ENCODE measurements at regions not wholly inside any gene's neighbourhood (a gene's known extent, or its start where the extent isn't known, plus 50 kb on each side); places are given as distances from the start of the nearest gene placed in this dataset.
"Not testable (repeated sequence)": the region's sequence is repeated elsewhere in the genome, so short reads cannot be mapped to it uniquely, and the experiment has no call there.

GRCh38 chr16:7938175-7938574 lies 605.5 kb downstream of the RBFOX1 start:
- no peak for DNase-seq

- no peak for DNase-seq
Measured at GRCh38 chr16:7921345-7921744, 588.7 kb downstream of the RBFOX1 start.

GRCh38 chr16:7919782-7920181 lies 587.1 kb downstream of the RBFOX1 start:
- no peak for DNase-seq

DNA sequence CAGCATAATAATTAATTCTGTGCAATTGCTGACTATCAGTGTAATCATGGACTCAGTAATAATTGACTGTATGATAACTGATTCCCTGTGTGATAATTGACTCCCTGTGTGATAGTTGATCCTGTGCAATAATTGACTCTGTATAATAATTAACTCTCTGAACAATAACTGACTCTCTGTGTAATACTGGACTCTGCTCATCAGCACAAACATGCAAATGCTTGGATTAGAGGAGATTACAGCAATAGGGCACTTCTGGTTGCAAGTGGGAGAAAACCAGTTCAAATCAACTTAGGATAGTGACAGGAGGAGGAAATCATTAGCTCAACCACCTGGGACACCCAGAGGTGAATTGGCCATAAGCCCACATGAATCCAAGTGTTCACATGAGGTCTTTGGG lies 582.1 kb downstream of the RBFOX1 start:
- no peak for DNase-seq

- DNase-seq, result no peak
Measured at GRCh38 chr16:7912132-7912531, 579.5 kb downstream of the RBFOX1 start.

- no peak for DNase-seq
Measured at GRCh38 chr16:7910116-7910515, 577.5 kb downstream of the RBFOX1 start.

GRCh38 chr16:7888411-7888810 lies 555.8 kb downstream of the RBFOX1 start:
- DNase-seq, result no peak

DNA sequence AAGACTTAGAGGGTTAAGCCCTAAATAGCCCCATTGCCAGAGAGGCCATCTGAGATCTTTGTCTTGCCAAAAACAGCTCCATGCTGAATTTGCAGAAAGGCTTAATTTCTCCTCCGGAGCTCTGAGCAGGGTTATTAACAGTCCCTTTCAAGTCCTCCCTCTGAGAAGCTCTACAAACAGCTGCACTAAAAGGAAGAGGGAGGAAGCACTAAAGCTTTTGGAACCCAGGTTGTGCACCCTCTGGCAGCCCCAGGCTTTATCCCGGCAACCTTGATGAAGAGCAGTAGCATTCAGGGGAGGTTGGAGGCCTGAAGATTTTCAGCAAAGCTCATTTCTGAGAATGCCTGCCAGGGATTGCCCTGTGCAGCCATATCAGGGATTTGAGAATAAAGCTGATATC lies 554.7 kb downstream of the RBFOX1 start:
- no peak for DNase-seq

GRCh38 chr16:7871979-7872378 lies 539.3 kb downstream of the RBFOX1 start:
- no peak for DNase-seq

DNA sequence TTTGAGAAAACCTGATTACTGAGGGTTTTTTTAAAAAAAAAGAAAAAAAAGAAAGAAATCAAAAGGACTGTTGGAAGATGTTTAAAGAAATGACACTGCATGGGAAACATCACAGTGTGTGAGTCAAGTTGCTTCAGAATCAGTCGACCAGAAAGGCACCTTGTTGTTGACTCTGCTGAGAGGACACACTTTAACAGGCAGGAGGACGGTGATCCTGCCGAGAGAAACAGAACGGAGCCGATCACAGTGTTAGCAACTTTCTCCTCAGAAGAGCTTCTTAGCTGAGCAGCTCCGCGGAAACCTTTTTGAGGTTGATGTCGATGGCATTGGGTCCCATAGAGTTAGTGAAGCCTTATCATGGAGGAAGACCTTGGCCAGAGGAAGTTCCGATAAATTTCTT lies 538.7 kb downstream of the RBFOX1 start:
- DNase-seq, result no peak

DNA sequence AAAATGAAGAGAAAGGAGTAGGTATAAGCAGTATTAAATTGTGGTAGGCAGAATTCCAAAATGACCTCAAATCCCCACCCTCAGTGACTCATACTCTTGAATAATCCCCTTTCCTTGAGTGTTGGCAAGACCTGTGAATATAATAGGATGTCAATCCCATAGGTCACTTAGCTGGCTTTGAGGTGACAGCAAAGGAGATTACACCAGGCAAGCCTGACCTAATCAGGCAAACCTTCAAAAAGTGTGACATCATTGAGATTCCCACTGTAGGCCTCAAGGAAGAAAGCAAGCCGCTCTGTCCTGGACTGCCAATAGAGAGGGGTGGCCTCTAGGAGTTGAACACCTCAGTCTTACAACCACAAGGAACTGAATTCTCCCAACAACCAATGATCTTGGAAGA lies 535.2 kb downstream of the RBFOX1 start:
- DNase-seq, result no peak

DNA sequence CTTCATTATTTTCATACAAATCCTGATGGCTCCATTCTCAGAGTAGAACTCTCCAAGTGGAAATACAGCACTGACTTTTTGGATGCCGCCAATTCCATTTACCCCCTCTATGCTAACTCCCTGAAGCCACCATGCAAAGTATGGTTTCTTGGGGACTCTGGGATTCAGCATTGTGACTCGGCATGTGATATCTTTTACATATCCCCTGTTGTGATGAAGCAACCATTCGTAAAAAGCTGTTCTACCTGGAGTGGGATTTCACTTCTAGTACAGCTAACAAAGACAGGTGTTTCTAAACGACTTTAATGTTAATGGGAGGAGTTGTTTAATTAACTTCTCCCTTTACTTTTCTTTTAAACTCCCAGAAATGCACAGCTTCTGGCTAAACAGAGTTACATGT lies 533.5 kb downstream of the RBFOX1 start:
- DNase-seq, result no peak

DNA sequence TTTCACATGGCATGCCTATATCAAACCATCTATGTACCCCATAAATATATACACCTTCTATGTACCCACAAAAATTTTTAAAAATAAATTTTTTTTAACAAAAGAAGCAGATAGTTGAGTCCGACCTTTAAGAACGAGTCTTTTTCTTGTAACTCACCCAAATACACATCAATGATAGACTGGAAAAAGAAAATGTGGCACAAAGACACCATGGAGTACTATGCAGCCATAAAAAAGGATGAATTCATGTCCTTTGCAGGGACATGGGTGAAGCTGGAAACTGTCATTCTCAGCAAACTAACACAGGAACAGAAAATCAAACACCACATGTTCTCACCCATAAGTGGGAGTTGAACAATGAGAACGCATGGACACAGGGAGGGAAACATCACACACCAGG lies 532.7 kb downstream of the RBFOX1 start:
- DNase-seq, result not testable (repeated sequence)

DNA sequence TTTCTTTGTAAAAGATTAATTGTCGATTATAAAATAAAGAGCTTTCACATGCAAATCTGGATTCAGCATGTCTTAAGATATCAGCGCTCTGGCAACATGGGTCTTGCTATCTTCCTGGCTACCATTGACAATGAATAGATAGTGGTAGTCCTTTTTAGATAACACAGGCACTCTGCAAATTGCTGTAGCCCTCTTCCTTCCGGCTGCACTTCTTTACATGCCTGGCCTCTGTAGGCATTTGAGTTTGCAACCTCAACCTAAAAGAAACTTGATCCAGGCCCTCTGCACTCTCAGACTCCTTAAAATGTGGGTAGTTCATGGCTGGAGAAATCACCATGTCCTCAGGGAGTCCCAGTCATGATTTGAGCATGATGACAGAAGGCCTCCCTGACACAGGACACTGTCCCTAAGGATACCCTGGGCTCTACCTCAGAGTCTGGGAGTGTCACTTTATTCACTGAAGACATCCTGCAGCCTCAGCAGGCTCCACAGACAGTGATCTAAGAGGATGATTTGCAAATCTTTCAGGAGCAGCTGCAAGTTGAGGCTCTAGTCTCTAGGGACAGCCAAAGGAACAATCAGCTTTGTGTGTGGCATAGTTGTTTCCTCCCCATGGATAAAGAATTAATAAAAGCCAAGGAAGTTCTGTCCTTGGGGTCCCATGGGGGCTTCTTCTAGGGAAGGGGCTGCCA lies 529.4 kb downstream of the RBFOX1 start:
- no peak for DNase-seq

- no peak for DNase-seq
Measured at GRCh38 chr16:7853197-7853596, 520.6 kb downstream of the RBFOX1 start.

DNA sequence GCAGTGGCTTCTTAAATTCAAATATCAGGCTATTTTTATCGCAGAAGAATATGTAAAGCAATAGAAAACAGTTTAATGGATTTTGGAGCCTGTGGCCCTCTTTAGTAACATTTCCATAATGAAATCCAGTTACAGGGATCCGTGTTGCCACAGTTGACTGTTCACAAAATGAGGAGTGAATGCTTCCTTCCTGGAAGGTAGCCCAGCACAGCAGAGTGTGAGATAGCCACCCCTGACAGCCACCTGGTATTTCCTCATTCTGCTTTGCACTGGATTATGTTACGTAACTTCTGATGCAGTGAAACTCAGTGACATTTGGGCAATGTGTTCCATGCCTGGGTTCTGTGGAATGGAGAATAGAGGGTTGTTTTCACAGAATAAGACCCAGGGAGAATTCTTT lies 517.2 kb downstream of the RBFOX1 start:
- DNase-seq, result no peak

GRCh38 chr16:7843261-7843660 lies 510.6 kb downstream of the RBFOX1 start:
- no peak for DNase-seq

DNA sequence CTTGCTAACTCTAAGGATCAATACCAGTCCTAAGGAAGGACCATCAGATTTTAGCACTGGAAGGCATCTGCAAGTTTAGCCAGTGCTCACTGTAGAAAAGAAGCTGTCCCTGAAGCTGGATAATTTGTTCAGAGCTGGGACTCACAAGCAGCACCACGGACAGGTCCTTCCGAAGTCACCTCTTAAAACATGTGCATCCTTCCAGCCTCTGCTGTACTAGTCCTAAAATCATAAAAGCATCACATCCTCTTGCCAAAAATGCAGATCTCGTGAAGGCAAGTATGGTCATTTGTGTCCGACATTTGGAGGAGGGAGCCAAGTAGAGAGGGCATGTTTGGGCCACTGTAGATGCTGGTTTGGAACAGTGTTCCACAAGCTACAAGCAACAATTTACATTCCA lies 506.9 kb downstream of the RBFOX1 start:
- DNase-seq, result no peak

- DNase-seq, result no peak
Measured at GRCh38 chr16:7834771-7835431, 502.3 kb downstream of the RBFOX1 start.

DNA sequence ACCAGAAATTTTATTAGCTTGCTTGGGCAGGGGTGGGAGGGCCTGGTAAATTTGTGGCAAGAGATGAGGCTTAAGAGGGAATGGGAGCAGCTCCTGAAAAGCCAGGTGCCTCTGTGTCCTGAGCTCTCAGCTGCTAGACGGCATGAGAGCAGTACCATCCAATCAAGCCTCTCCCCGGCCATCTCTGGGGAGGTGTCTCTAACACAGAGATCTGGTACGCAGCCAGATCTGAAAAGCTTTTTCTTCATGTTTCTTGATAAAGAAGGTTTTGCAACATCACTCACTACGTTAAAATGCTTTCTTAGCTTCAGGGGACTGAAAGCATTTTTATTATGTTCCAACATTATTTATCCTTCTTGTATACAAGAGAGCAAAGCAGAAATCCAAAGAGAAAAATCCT lies 488.2 kb downstream of the RBFOX1 start:
- DNase-seq, result no peak

- DNase-seq, result no peak
Measured at GRCh38 chr16:7805686-7806396, 473.2 kb downstream of the RBFOX1 start.

GRCh38 chr16:7804635-7805195 lies 472.1 kb downstream of the RBFOX1 start:
- DNase-seq, result no peak

DNA sequence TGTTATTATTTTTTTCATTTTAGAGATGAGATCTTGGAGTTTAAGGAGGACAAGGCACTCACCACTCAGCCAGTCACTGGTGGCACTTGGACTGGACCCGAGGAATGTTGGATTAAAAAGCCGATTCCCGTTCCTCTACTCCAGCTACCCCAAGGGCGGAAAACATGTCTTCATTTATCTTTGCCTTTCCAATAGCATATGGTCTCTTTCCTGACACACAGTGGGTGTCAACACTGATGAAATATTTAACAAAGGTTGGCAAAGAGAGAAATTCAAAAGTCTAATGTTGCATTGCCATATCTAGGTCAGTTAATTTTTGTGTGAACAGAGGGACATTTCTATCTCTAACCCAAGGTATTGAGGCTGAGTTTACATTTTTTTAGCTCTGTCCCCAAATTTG lies 459.7 kb downstream of the RBFOX1 start:
- DNase-seq, result no peak

- DNase-seq, result no peak
Measured at GRCh38 chr16:7791028-7791590, 458.5 kb downstream of the RBFOX1 start.

Data from bone marrow (tissue), 2 donors.